Activated CD4-positive, alpha-beta T cell treated with anti-CD3 and anti-CD28 coated beads, Interleukin-10, Interleukin-2, amounts not matched to agents 100 ng/mL and 50 ng/mL, durations not matched to agents 16 hours and 8 hours (primary cell): ENCODE measurements at regions not wholly inside any gene's neighbourhood (a gene's known extent, or its start where the extent isn't known, plus 50 kb on each side); places are given as distances from the start of the nearest gene placed in this dataset.

Source experiments
- DNase-seq: peaks from one replicate; pipeline ENCODE4 v3.0.0-alpha.2; 2020

- DNase-seq = no peak
Measured at GRCh38 chr9:89773170-89773569, 168.4 kb downstream of the GADD45G start.

GRCh38 chr9:89774858-89775370 is 170.1 kb downstream of the GADD45G start:
- no peak for DNase-seq

- DNase-seq = no peak
Measured at GRCh38 chr9:89775641-89776040, 170.8 kb downstream of the GADD45G start.

- no peak for DNase-seq
Measured at GRCh38 chr9:89776795-89777525, 172.1 kb downstream of the GADD45G start.

GRCh38 chr9:89777544-89777943 is 172.7 kb downstream of the GADD45G start:
- DNase-seq = no peak

GRCh38 chr9:89778100-89779090 is 173.6 kb downstream of the GADD45G start:
- no peak for DNase-seq

- DNase-seq = no peak
Measured at GRCh38 chr9:89779405-89780203, 174.8 kb downstream of the GADD45G start.

GRCh38 chr9:89780959-89781358 is 176.1 kb downstream of the GADD45G start:
- no peak for DNase-seq

GRCh38 chr9:89781838-89782540 is 177.2 kb downstream of the GADD45G start:
- DNase-seq = peak; percentile 16

GRCh38 chr9:89786655-89787054 is 181.8 kb downstream of the GADD45G start:
- no peak for DNase-seq

GRCh38 chr9:89787595-89787994 is 182.8 kb downstream of the GADD45G start:
- no peak for DNase-seq

- DNase-seq = no peak
Measured at GRCh38 chr9:89788434-89788833, 183.6 kb downstream of the GADD45G start.

- no peak for DNase-seq
Measured at GRCh38 chr9:89789922-89790510, 185.2 kb downstream of the GADD45G start.

- DNase-seq = no peak
Measured at GRCh38 chr9:89790542-89791109, 185.8 kb downstream of the GADD45G start.

- no peak for DNase-seq
Measured at GRCh38 chr9:89791754-89792153, 186.9 kb downstream of the GADD45G start.

GRCh38 chr9:89792189-89793123 is 187.6 kb downstream of the GADD45G start:
- no peak for DNase-seq

GRCh38 chr9:89793124-89793495 is 188.3 kb downstream of the GADD45G start:
- DNase-seq = no peak

- no peak for DNase-seq
Measured at GRCh38 chr9:89793551-89793950, 188.7 kb downstream of the GADD45G start.

GRCh38 chr9:89794918-89795317 is 190.1 kb downstream of the GADD45G start:
- no peak for DNase-seq

GRCh38 chr9:89795538-89796195 is 190.9 kb downstream of the GADD45G start:
- DNase-seq = no peak
